ENCODE measurements at regions not wholly inside any gene's neighbourhood (a gene's known extent, or its start where the extent isn't known, plus 50 kb on each side); places are given as distances from the start of the nearest gene placed in this dataset.
"Not testable (repeated sequence)": the region's sequence is repeated elsewhere in the genome, so short reads cannot be mapped to it uniquely, and the experiment has no call there.

DNA sequence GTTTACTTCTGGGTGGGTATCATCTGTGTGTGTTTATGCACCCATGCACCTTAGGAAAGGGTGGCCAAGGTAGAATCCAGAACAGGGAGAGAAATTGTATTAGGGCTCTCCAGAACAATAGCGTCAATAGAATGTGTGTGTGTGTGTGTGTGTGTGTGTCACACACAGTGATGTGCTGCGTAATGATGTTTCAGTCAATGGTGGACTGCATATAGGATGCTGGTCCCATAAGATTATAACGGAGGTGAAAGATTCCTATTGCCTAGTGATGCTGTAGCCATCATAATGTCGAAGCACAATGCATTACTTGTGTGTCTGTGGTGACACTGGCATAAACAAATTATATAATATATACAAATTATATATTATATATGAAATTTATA, 69.3 kb upstream of the PRR23C start:
- no peak for DNase-seq (ENCODE audit: low spot score)

DNA sequence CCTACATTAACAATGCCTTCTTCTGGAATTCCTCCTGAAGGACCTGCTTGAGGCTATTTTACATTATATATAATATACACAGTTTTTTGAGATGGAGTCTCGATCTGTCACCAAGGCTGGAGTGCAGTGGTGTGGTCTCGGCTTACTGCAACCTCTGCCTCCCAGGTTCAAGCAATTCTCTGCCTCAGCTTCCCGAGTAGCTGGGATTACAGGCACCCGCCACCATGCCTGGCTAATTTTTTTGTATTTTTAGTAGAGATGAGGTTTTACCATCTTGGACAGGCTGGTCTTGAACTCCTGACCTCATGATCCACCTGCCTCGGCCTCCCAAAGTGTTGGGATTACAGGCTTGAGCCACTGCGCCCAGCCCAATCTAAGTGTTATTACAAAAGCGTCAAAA, 71.9 kb upstream of the PRR23C start:
- not testable (repeated sequence) for DNase-seq (ENCODE audit: low spot score)

DNA sequence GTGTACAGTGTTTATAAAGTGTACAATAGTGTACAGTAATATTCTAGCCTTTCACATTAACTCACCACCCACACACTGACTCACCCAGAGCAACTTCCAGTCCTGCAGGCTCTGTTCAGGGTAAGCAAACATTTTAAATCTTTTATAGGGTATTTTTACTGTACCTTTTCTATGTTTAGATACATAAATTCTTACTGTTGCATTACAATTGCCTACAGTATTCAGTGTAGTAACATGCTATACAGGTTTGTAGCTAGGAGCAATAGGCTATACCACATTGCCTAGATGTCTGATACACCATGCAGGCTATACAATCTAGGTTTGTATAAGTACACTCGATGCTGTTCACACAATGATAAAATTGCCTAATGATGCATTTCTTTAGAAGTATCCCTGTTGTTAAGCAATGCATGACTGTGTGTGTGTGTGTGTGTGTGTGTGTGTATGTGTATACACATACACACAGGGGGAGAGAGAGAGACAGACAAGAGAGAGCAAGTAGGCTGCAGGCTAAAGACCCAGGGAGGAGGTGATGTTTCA, 72.5 kb upstream of the PRR23C start:
- DNase-seq (ENCODE audit: low spot score) = no peak

DNA sequence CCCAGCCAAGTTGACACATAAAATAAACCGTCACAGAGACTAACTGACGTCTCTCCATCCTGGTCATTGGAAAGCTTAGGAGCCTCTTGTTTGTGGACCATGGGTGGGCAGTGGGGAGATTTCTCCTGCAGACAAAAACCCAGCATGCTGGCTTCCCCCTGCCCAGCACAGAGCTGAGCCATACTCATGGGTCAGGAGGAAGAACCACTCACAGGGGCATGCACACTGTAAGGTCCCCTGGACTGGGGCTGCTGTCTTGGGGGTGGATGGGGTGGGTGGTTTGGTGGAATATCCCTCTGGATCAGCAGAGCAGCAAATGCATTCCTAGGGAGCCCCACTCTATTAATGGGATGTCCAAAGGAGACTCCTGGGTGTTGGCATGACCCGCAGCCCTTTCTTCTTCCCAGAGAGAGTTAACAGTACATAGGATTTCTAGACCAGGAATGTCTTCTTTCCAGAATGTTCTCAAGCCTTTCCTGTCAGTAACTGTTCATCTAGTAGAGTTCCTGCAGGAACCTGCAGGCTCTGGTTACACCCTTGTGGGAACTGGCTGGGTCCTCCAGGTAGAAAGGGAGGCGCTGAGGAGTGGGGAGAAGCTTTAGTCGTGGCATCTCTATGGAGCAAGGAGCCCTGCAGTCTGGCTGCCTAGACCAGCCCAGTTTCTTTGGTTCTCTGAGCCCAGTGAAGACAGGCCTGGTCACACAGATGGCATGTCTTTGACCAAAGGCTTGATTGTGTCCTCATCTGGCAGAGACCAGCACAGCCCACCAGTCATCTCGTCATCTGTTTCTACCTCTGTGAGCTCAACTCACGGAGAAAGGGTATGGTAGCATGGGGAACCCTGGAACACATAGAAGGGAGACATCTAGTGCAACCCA, 73.4 kb upstream of the PRR23C start:
- DNase-seq (ENCODE audit: low spot score) = no peak

DNA sequence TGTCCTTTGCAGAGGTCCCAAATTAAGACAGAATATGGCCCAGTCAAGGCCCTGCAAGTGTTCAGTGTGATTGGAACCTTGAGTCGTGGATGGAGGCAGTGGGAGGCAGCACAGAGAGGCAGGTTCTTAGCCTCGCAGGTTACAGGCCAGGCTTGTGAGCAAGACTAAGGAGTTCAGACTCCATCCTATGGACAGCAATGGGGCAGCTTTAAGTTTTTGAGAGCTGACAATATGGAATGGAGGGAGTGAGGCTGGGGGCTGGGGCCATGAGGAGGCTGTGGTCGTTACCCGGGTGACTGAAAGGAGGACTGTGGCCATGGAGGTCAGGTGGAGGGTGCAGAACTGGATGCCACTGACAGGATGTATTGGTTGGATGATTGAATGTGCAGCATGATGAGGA, 74.1 kb upstream of the PRR23C start:
- DNase-seq (ENCODE audit: low spot score) = no peak

DNA sequence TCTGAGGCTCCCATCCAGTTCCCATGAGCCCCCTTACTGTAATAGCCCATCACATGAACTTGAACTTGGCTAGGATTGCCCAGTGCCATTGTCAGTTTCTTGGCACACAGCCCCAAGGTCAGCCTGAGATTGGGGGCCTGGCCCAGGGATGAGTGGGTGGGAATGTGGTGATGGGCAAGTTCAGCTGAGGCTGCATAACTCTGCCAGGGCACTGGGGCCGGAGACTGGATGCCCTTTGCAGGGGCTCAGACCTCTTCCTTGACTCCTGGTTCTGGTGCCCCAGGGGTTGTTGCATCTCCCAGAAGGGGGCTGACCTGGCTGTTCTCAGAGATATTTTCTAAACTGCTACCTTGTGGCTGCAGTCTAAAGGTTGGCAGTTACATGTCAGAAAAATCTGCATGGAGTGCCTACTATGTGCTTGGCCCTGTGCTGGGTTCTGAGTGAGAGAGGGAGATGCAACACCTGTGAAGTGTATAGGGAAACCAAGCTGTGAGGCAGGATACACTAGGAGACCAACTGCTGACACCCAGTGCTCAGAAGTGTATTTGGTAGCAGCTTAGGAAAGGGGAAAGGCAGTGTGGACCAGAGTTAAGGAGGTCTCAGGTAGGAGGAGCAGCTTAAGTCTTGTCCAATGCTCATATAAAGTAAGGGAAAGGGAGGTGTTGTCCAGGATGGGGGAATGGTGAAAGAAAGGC, 74.8 kb upstream of the PRR23C start:
- DNase-seq (ENCODE audit: low spot score) = no peak

DNA sequence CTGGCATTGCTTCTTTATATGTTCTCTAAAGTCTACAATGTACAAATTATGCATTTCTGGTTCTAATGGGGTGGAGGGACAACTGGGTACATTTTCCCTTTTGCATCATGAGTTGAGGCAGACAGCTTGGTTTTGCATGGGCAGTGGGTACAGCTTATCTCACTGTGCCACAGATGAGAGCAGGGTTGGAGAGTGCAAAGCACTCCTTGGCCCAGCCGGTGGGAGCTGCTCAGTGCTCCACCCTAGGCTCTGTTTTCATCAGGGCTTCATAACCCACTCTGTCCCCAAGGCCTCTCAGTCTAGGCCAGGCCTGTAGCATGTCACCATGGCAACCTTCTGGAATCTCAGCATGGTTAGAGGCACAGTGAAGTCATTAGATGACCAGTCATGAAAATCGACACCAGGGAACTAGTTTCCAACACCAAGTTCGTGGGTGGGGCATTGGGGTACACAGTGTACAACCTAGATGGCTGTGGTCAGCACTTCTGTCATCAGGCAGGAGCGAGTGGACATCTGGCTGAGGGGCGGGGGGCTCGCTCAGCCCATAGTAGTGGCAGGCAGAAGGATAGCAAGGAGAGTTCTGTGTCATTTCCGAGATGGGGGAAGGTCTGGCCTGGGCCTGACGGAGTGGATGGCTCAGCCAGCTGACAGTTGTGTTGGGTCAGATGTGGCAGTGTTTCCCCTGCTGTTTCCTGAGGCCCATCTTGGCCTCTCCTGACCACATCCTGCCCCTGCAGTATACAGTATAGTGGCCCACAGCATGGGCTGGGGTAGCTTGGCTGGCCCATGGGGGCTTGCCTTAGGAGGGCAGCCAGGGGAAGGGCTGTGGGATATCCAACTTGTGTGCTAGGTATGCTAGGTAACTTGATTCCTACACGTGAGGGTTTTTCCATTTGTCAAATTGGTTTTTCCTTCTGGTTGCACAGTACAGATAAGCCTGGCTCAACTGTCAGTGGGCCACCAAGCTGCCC, 75.7 kb upstream of the PRR23C start:
- DNase-seq (ENCODE audit: low spot score) = no peak

DNA sequence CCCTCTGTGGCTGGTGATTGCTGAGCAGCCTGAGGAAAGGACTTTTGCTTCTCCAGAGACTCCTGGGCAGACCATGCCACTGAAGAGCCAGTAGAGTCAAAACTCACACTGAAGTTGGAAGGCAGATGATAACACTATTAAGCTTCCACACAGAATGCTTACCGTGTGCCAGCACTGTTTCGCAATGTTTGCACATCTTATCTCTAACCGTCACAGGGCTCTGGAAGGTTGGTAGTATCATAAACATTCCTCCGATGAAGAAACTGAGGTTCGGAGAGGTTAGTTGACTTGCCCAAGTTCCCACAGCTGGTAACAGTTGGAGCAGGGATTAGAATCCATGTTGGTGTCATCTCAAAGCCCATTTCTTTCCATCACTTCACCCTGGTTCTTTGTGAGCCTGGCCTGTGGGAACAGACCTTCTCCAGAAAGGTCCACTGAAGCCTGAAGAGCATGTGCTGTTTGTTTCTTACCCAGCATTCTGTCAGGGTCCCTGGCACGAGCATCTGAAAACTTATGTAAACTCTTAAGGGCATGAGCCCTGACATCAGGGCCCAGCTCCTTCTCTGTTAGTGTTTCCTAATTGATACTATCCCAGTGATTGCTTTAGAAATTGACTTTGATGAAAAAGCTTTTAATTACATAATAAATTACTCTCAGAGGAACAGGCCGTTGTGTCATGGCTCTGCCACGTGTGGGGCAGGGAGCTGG, 77.0 kb upstream of the PRR23C start:
- no peak for DNase-seq (ENCODE audit: low spot score)

DNA sequence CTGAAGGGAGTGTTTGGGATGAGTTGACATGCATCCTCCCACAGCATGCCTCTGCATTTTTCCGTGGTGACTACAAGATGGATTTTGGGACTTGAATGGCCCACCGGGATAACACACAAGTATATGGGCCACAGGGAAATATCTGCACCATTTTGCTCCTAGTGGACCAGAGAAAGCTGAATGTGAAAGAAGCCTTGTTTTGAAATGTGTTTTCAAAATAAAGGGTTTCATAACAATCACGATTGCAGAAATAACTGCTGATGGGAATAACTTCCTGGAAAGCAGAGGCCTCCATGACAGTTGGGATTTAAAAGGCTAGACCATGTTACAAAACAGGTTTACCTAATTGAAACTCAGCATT, 77.5 kb upstream of the PRR23C start:
- no peak for DNase-seq (ENCODE audit: low spot score)

DNA sequence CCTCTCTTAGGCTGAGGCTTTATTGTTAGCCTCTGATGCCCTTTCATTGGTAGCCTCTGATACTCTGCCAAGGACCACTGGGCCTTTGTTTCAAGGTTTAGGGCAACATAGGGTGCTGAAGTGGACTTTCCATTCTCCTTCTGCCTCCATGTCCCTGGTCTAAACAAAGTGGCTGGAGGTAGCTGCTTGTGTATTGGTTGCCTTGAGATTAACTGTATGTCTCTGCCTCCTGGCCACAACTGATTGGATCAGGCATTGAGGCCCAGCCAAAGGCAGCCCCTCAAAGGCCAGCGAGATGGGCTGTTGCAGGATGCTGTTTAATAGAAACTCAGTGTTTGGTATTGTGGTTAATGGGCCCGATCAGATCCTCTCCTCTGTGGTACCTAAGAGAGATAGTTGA, 77.9 kb upstream of the PRR23C start:
- no peak for DNase-seq (ENCODE audit: low spot score)

DNA sequence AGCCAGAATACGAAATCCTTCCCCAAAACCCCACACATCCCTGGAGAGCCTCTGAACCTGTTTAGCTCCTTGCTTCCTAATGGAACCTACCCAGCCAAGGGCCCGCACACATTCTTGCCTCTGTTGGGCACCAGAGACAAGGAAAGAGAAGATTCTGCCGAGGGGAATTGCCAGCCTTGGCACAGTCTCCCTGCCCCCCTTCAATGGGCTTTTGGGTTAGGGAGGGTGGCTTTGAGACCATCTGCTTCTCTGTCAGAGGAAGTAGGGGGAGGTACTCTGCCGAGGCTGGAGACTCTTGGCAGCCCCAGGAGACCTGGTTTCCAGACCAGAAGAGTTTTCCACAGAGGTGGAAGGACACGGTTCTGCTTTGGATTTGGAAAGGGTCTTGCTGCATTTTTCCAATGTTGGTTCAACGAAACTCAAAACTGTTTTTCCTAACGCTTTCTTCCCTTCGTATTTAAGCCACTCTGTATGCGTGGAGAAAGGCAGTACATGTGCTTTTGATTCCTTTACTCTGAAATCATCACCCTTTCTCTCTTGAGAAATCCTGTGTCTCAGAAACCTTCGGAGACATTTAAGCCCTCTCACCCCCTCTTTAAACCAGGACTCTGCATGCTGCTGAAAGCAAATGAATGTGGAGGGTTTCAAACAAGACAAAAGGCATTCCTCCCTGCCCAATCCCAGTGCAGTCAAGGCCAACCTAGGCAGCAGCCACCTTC, 78.8 kb upstream of the PRR23C start:
- no peak for DNase-seq (ENCODE audit: low spot score)

DNA sequence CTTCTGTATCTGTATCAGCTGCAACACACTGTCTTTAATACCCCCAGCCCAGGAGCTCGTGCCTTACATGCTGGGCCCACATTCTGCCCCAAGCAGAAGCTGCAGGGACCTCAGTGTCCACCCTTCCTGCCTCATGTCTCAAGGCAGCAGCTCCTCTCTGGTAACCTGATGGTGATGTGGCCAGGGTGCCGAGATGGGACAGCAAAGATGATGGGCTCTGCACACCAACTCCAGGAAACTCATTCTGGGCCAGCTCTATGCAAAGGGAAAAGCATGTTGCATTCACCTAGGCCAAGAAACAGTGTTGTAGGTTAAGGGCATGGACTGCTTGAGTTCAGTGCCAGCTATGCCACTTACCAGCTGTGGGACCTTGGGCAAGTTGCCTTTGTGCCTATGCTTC, 79.5 kb upstream of the PRR23C start:
- no peak for DNase-seq (ENCODE audit: low spot score)

DNA sequence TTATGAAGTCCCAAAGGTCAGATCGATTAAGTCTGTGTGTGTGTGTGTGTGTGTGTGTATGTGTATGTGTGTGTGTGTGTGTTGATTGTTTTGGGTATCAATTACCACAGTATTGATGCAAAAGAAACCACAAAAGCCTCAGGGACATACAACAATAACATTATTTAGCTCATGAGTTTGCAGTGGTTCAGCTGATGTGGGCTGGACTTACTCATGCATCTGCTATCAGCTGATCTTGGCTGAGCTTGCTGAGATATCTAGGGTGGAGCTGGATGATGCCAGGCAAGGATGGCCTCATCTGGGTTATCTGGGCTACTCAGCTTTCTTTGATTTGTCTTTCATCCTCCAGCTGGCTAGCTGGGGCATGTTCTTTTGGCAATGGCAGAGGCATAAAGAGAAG, 82.4 kb upstream of the PRR23C start:
- peak; percentile 14 for DNase-seq (ENCODE audit: low spot score)

DNA sequence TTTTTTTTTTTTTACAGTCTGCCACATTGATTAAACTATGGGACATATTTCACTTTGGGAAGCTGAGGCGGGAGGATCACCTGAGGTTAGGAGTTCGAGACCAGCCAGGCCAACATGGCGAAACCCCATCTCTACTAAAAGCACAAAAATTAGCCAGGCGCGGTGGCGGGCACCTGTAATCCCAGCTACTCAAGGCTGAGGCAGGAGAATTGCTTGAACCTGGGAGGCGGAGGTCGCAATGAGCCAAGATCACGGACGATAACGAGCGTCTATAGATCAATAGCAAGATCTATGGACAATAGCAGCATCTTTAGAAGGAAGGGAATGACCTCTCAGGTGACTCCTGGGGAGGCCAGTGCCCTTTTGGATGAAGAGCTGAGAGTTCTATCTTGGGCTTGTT, 82.9 kb upstream of the PRR23C start:
- not testable (repeated sequence) for DNase-seq (ENCODE audit: low spot score)

DNA sequence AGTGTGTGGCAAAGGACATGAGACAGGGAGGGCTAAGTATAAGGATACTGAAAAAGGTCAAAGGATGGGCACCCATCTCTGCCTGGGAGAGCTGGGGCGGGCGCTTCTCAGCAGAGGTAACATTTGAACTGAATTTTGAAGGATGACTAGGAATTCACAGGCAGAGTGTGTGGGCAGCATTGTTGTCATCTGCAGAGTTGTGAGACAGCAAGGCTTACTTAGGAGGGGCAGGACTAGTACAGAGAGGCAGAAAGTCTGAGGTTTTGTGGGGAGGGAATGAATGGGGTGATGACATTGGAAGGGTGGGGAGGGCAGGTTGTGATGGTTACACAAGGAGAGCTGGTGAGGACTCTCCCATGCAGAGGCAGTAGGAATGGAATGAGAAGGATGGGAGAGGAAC, 84.1 kb upstream of the PRR23C start:
- DNase-seq (ENCODE audit: low spot score) = no peak

DNA sequence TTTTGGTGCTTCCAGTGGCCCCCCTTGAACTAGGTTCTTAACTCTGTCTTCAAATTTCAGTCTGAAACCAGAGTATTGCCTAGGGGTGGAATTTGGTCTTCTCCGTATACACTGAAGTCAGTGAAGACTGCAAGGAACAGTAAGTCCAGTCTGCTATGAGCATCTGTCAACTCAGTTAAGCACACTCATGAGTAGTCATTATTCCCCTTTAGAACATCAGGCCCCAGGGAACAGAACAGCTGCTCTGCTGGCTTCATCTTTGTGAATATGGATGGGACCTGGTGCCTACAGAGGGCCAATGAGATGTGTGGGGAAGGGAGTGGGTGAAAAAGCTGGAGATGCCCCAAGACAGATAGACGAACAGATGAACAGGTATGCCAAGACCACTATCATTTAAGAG, 85.2 kb upstream of the PRR23C start:
- no peak for DNase-seq (ENCODE audit: low spot score)

DNA sequence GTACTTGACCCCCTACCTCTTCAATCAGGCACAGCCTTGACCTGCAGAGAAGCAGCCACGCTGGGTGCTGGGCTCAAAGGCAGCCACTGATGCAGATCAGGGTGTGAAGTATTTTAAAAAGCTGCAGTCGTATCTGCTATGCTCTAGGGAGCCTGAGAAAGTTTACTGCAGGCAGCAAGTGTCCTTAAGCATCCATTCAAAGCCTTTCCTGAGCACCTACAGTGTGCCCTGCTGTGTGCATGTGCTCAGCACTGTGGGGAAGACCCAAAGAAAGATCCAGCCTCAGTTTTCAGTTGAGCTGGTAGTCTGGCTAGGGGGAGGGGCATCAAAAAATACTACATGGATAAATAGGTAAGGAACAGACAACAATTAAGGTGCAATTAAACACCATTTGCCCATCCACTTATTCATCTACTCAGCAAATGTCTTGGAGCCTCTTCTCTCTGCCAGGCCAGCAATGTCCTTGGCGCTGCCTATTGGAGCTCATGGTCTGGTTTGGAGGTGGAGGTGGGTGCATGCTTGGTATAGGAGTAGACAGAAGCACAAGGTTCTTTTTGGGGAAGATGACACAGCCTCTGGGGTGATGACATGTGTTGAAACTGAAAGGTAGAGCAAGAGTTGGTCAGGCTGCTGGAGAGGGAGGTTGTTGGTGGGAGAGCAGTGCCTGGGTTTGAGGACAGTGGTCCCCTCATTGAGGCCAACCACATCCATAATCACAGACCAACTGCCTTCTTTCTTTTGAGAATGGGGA, 85.9 kb upstream of the PRR23C start:
- DNase-seq (ENCODE audit: low spot score) = no peak

DNA sequence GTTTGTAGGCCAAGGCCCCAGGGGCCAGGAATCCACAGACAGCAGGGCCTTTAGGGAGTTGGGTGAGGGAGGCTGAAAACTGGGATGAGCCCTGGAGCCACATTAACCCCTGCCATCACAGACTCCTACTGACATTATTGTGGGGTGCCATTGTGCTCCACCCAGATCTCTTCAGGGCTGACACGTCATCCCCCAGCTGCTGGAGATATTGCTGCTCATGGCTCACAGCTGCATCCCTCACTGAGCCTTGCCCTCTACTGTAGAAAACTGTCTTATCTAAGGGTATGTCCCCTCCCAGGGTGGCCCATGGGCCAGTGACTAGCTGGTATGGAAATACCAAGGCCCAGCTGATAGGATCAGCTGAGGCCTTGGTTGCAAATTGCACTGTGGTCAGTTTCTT, 87.3 kb upstream of the PRR23C start:
- DNase-seq (ENCODE audit: low spot score) = no peak

DNA sequence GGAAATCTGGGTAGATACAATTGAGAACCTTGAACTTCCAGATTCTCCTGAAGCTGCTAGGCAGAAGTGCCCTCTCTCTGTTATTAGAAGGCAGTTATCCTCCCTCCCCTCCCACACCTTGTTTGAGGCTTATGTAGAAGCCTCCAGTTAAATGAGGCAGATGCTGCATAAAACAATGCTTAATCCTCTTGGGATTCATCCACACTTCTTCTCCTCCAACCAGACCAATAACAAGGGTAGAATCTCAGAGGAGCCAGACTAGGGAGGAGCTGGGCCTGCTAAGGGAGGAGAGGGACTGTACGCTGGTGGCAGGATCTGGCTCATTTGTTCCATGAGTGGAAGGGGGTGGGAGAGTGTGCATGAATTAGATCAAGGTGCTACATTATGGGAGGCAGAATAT, 88.3 kb upstream of the PRR23C start:
- DNase-seq (ENCODE audit: low spot score) = no peak

DNA sequence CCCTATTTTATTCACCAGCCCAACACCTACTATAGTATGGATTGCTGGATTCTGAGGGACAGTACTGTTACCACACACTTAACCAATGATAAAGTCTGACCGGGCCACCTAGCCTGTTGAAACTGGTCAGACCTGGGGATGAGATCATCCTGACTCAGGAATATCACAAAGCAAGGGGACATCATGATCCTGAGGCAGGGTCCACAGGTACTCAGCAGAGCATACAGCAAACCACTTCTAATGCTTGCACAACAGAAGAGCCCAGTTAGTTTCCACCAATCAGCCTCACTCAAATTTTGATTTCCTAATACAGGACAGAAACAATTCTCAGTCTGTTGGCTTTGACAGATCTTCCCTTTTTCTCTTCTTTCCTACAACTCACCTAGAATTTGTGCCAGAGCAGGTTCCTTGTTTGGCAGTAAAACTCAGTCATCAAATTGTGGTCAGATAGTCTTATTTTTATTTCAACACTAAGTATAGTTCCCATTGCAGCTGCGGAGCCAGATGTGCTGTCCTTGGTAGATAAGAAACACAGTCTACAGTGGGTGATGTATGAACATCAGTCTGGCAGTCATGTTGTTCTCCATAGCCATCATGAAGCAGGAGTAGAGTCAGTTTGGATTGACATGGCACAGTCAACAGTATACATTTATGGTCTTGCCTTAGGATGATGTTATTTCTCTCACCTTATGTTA, 90.1 kb upstream of the PRR23C start:
- no peak for DNase-seq (ENCODE audit: low spot score)
